ENCODE measurements at regions not wholly inside any gene's neighbourhood (a gene's known extent, or its start where the extent isn't known, plus 50 kb on each side); places are given as distances from the start of the nearest gene placed in this dataset.
A peak's percentile ranks its signal among the peaks of the same experiment; 100 is the strongest.

GRCh38 chr6:163710532-163711470, 296.3 kb downstream of the QKI start:
- TF ChIP-seq MGA (IDR thresholded peaks at IDR 0.05) (no peak), ZNF41 (CRISPR knock-in tag; conservative IDR thresholded peaks at IDR 0.05) (no peak), ZNF282 (CRISPR knock-in tag; IDR thresholded peaks at IDR 0.05) (no peak), CBFB (CRISPR knock-in tag; IDR thresholded peaks at IDR 0.05) (no peak), NKRF (IDR thresholded peaks at IDR 0.05; ENCODE audit: borderline replicate concordance) (no peak), MYC (IDR thresholded peaks at IDR 0.05; ENCODE audit: low read depth, low read length) (no peak), MYC (CRISPR knock-in tag; IDR thresholded peaks at IDR 0.05; ENCODE audit: borderline replicate concordance, low read depth) (no peak), NRF1 (conservative IDR thresholded peaks at IDR 0.05 in 1 of 2, IDR thresholded peaks at IDR 0.05 in 1 of 2) (no peak), GTF2B (IDR thresholded peaks at IDR 0.05; ENCODE audit: extremely low read depth, insufficient read length) (no peak), KAT7 (CRISPR knock-in tag; IDR thresholded peaks at IDR 0.05; ENCODE audit: borderline replicate concordance) (no peak), HDAC1 (IDR thresholded peaks at IDR 0.05) (no peak), BRD4 (IDR thresholded peaks at IDR 0.05) (no peak), TEAD4 (IDR thresholded peaks at IDR 0.05; ENCODE audit: low read length) (peak; percentile 74), TEAD4 (CRISPR knock-in tag; IDR thresholded peaks at IDR 0.05; ENCODE audit: borderline replicate concordance) (no peak), CTCF (IDR thresholded peaks at IDR 0.05 in 2 of 3, conservative IDR thresholded peaks at IDR 0.05 in 1 of 3; ENCODE audit: insufficient read depth in 2 of 3, low read depth in 1 of 3, low read length in 3 of 3) (no peak), NFRKB (IDR thresholded peaks at IDR 0.05; ENCODE audit: low read depth) (no peak)

All from K562 (cell line).